Caco-2 (cell line): ENCODE measurements at regions not wholly inside any gene's neighbourhood (a gene's known extent, or its start where the extent isn't known, plus 50 kb on each side); places are given as distances from the start of the nearest gene placed in this dataset.

Source experiments
- BruUV-seq: library from RNA; stranded (reverse); fragments of 400-500 nt; replicated peaks from 2 replicates; lab custom pipeline; 2021; lab: Mats Ljungman, UMichigan
- CTCF ChIA-PET: fragments of 300-600 bp; sonication (Branson Sonifier 250); formaldehyde crosslinking; loops from one replicate; lab custom pipeline; 2022; ENCODE audit warnings: antibody characterized with exemption; lab: Charles Lee
- POLR2A ChIA-PET: fragments of 300-600 bp; sonication (Branson Sonifier 250); formaldehyde crosslinking; loops from one replicate; lab custom pipeline; 2022; ENCODE audit warnings: antibody characterized with exemption; lab: Charles Lee
- DNase-seq, 2 experiments: peaks; one replicate each; pipeline versions ENCODE4 v3.0.0 to v3.0.0-alpha.2; 2020 to 2022
- H3K27me3 ChIP-seq: replicated peaks from 2 replicates; pipeline ENCODE4 v1.6.0; 2011; ENCODE audit warnings: low read length; ENCODE audit not compliant: control insufficient read depth, insufficient read depth
- H3K36me3 ChIP-seq: 2 replicates; pipeline ENCODE4 v1.5.1; 2011; ENCODE audit warnings: low read length; ENCODE audit not compliant: control insufficient read depth, insufficient read depth
- H3K4me1 ChIP-seq: fragments of 250-450 bp; sonication (Bioruptor Pico); 2 replicates; pipeline ENCODE4 v1.5.1; 2020; ENCODE audit warnings: mild to moderate bottlenecking
- H3K4me3 ChIP-seq: 2 replicates; pipeline ENCODE4 v1.5.1; 2011; ENCODE audit warnings: low read depth, mild to moderate bottlenecking, control low read depth, low read length
- H3K9me3 ChIP-seq: fragments of 250-450 bp; sonication (Bioruptor Pico); 2 replicates; pipeline ENCODE4 v1.5.1; 2020; ENCODE audit warnings: mild to moderate bottlenecking, moderate library complexity
- H3K27ac Mint-ChIP-seq: one replicate; pipeline ENCODE4 v1.8.0; 2022; ENCODE audit warnings: mixed read lengths; ENCODE audit not compliant: unreplicated experiment
- H3K27me3 Mint-ChIP-seq: one replicate; pipeline ENCODE4 v1.8.0; 2022; ENCODE audit warnings: mixed read lengths; ENCODE audit not compliant: insufficient read depth, unreplicated experiment
- H3K36me3 Mint-ChIP-seq: one replicate; pipeline ENCODE4 v1.8.0; 2022; ENCODE audit warnings: mild to moderate bottlenecking, mixed read lengths; ENCODE audit not compliant: insufficient read depth, unreplicated experiment
- H3K4me1 Mint-ChIP-seq: one replicate; pipeline ENCODE4 v1.8.0; 2022; ENCODE audit warnings: low read depth, mixed read lengths; ENCODE audit not compliant: unreplicated experiment
- H3K4me3 Mint-ChIP-seq: one replicate; pipeline ENCODE4 v1.8.0; 2022; ENCODE audit warnings: mild to moderate bottlenecking, moderate library complexity, mixed read lengths; ENCODE audit not compliant: unreplicated experiment
- H3K9me3 Mint-ChIP-seq: one replicate; pipeline ENCODE4 v1.8.0; 2022; ENCODE audit warnings: mixed read lengths; ENCODE audit not compliant: unreplicated experiment
- CTCF ChIP-seq, 2 experiments: fragments of 200-600 bp in 1 of 2; IDR thresholded peaks; 1 replicate in 1 of 2; 2 replicates in 1 of 2; pipeline versions ENCODE4 v1.5.1 to v1.8.0; 2011 to 2022; ENCODE audit warnings: antibody characterized with exemption in 1 of 2, control low read depth in 1 of 2, inconsistent platforms in 1 of 2, low read depth in 1 of 2, low read length in 1 of 2, mild to moderate bottlenecking in 1 of 2, moderate library complexity in 1 of 2; ENCODE audit not compliant: insufficient read depth in 1 of 2, severe bottlenecking in 1 of 2, unreplicated experiment in 1 of 2
- intact Hi-C: fragments of 100-400 bp; cut with micrococcal nuclease; formaldehyde crosslinking; loops from one replicate; pipeline ENCODE4 v1.10.0; 2022; ENCODE audit not compliant: unreplicated experiment

- Mint-ChIP-seq H3K27ac (no peak overlapping the region), H3K4me3 (no peak overlapping the region), H3K27me3 (no peaks in the 10 kb centered on the region), H3K4me1 (no peaks in the 10 kb centered on the region), H3K36me3 (no peaks in the 10 kb centered on the region), H3K9me3 (no peaks in the 10 kb centered on the region)
- no peak overlapping the region for H3K4me3 ChIP-seq
- no peak for TF ChIP-seq CTCF (IDR thresholded peaks at IDR 0.05; ENCODE audit: insufficient read depth in 1 of 2, low read depth in 1 of 2, low read length in 1 of 2, severe bottlenecking in 1 of 2, unreplicated experiment in 1 of 2)
- ChIA-PET POLR2A (no interaction called here), CTCF (no interaction called here)
- H3K4me1 ChIP-seq = no peaks in the 10 kb centered on the region
- no peaks in the 10 kb centered on the region for H3K36me3 ChIP-seq
- DNase-seq = no peak
- H3K27me3 ChIP-seq = no peaks in the 10 kb centered on the region
- intact Hi-C loops = no loop called here
- no peaks in the 10 kb centered on the region for H3K9me3 ChIP-seq
- BruUV-seq = no TSS peak
Observed at GRCh38 chr5:164610374-164610773, 1105.0 kb downstream of the MAT2B start.

DNA sequence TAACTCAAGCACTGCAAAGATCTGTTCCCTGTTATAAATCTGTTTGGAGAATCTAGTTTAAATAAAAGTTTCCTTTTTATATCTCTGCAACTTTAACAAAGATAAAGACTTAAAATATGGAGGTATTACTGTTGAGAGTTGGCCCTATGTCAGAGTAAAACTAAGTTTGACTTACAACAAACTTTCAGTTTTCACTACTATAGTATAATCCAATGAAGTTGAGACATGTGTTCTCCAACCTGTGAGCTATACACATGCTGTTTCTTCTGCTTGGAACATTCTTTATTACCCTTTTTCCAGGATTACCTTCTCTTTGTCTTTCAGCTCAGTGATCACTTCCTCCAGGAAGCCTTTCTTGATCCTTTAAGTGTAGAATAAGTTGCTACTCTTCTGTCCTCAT, 1109.3 kb downstream of the MAT2B start:
- H3K27me3 Mint-ChIP-seq = no peaks in the 10 kb centered on the region
- intact Hi-C loops = no loop called here
- H3K36me3 Mint-ChIP-seq = no peaks in the 10 kb centered on the region
- no peaks in the 10 kb centered on the region for H3K4me1 ChIP-seq
- H3K27ac Mint-ChIP-seq = no peak overlapping the region
- no peak for TF ChIP-seq CTCF (IDR thresholded peaks at IDR 0.05; ENCODE audit: insufficient read depth in 1 of 2, low read depth in 1 of 2, low read length in 1 of 2, severe bottlenecking in 1 of 2, unreplicated experiment in 1 of 2)
- ChIA-PET CTCF (no interaction called here), POLR2A (no interaction called here)
- no peaks in the 10 kb centered on the region for H3K36me3 ChIP-seq
- no peak for DNase-seq
- no peaks in the 10 kb centered on the region for H3K27me3 ChIP-seq
- H3K9me3 Mint-ChIP-seq = no peaks in the 10 kb centered on the region
- no peak overlapping the region for H3K4me3 Mint-ChIP-seq
- no peaks in the 10 kb centered on the region for H3K9me3 ChIP-seq
- BruUV-seq = no TSS peak
- no peak overlapping the region for H3K4me3 ChIP-seq
- H3K4me1 Mint-ChIP-seq = no peaks in the 10 kb centered on the region

- Histone ChIP-seq H3K4me1 (no peaks in the 10 kb centered on the region), H3K36me3 (no peaks in the 10 kb centered on the region), H3K27me3 (no peaks in the 10 kb centered on the region), H3K9me3 (no peaks in the 10 kb centered on the region), H3K4me3 (no peak overlapping the region)
- no peak for TF ChIP-seq CTCF (IDR thresholded peaks at IDR 0.05; ENCODE audit: insufficient read depth in 1 of 2, low read depth in 1 of 2, low read length in 1 of 2, severe bottlenecking in 1 of 2, unreplicated experiment in 1 of 2)
- Mint-ChIP-seq H3K27ac (no peak overlapping the region), H3K36me3 (no peaks in the 10 kb centered on the region), H3K4me1 (no peaks in the 10 kb centered on the region), H3K4me3 (no peak overlapping the region), H3K9me3 (no peaks in the 10 kb centered on the region), H3K27me3 (no peaks in the 10 kb centered on the region)
- intact Hi-C loops = no loop called here
- POLR2A ChIA-PET = no interaction called here
- no TSS peak for BruUV-seq
- CTCF ChIA-PET = no interaction called here
- no peak for DNase-seq
Observed at GRCh38 chr5:164617290-164617689, 1111.9 kb downstream of the MAT2B start.
